MM.1S (cell line): ENCODE measurements at regions not wholly inside any gene's neighbourhood (a gene's known extent, or its start where the extent isn't known, plus 50 kb on each side); places are given as distances from the start of the nearest gene placed in this dataset.
"Not testable (repeated sequence)": the region's sequence is repeated elsewhere in the genome, so short reads cannot be mapped to it uniquely, and the experiment has no call there.

Experiments
- EZH2 ChIP-seq: fragments of 300-600 bp; sonication (generic); optimal IDR thresholded peaks from 2 replicates; pipeline ENCODE3; 2017; ENCODE audit warnings: low read depth, mild to moderate bottlenecking, antibody characterized with exemption, low read length, mixed read lengths
- EZH2phosphoT487 ChIP-seq: fragments of 300-600 bp; sonication (generic); IDR thresholded peaks from 2 replicates; pipeline ENCODE4 v1.6.1; 2018; ENCODE audit warnings: antibody characterized with exemption, low read length
- TF ChIP-seq, protein P1 (sequence below): fragments of 300-600 bp; sonication (generic); IDR thresholded peaks from 2 replicates; pipeline ENCODE4 v1.5.1; 2016; ENCODE audit warnings: antibody characterized with exemption, low read length, mixed read lengths

DNA sequence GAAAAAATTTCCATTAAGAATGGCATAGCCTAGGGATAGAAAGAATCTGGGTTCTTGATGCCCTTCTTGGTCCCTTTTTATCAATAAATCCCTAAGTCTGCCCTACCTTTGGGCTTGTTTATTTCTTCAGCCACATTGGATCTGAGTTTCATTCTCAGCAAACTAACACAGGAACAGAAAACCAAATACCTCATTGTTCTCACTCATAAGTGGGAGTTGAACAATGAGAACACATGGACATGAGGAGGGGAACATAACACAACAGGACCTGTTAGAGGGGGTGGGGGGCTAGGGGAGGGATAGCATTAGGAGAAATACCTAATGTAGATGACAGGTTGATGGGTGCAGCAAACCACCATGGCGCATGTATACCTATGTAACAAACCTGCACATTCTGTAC lies 237.0 kb upstream of the MAP2 start:
- TF ChIP-seq, protein P1, sequence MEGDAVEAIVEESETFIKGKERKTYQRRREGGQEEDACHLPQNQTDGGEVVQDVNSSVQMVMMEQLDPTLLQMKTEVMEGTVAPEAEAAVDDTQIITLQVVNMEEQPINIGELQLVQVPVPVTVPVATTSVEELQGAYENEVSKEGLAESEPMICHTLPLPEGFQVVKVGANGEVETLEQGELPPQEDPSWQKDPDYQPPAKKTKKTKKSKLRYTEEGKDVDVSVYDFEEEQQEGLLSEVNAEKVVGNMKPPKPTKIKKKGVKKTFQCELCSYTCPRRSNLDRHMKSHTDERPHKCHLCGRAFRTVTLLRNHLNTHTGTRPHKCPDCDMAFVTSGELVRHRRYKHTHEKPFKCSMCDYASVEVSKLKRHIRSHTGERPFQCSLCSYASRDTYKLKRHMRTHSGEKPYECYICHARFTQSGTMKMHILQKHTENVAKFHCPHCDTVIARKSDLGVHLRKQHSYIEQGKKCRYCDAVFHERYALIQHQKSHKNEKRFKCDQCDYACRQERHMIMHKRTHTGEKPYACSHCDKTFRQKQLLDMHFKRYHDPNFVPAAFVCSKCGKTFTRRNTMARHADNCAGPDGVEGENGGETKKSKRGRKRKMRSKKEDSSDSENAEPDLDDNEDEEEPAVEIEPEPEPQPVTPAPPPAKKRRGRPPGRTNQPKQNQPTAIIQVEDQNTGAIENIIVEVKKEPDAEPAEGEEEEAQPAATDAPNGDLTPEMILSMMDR = not testable (repeated sequence)
- not testable (repeated sequence) for TF ChIP-seq EZH2, EZH2phosphoT487
